Ecto neural progenitor cell (in vitro differentiated cells): ENCODE measurements at regions not wholly inside any gene's neighbourhood (a gene's known extent, or its start where the extent isn't known, plus 50 kb on each side); places are given as distances from the start of the nearest gene placed in this dataset.

Experiments
- DNase-seq: peaks from one replicate; pipeline ENCODE4 v3.0.0-alpha.2; 2018; ENCODE audit warnings: low spot score

DNA sequence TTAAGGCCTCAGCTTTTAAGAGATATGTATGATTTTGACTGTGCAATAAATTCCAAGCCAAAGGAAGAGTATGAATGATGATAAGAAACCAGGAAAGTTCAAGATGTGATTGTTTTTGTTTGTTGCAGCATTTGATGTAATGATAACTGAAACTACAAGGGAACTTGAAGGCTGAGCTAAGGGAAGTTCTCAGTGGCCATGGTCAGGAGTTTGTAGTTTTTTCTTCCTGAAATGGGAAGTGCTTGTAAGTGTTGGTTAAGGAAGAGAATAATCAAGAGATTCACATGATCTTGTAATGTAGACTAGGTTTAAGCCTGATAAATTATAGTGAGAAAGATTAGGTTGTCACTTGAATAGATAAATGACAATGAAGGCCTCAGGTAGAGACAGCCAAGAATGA is 53.4 kb downstream of the PTCHD4 start:
- no peak for DNase-seq

DNA sequence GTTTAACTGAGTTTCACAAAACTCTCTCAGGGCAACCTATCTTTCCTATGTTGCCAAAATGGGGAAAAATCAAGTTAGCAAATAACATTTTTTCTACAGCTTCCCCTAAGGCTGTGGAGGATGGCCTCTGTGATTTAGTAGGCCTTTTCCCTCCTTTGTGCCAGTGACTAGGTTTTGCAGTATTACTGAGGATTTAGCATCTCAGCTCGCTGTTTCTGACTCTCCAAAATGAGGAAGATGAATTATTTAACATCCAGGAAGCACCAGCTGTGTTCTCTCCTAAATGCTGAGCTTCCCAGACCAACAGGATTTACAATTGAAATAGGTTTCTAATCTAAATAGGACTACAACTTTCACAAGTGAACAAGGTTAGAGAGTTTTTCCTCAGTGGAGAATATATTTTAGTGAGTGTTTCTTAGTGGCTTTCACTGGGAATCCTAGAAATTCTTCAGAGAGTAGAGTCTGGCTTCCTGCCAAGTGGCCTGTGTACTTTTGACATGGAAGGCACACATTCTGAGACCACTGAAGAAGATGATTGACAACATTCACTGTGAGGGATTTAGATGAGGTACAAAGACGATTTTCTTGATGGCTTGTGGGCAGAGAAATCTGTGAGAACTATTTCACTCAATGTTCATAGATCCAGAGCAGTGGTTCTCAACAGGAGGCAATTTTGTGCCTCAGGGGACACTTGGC is 62.4 kb downstream of the PTCHD4 start:
- no peak for DNase-seq

DNA sequence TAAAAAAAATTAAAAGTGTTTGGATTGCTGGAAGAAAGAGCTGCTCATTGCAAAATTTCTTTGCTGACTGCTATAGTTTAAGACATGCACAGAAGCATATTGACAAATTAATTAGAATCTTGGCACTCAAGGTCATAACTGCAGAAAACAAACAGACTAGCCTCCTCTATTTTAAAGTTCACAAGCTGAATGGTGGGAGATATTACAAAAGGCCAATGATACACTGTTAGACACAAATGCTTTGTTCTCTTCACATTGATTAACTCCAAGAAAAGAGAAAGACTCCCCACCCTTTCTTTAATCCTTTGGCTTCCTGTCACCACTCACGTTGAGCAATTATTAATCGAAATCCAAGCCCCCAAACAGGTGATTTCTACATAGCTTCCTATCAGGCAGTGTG is 69.1 kb downstream of the PTCHD4 start:
- DNase-seq = no peak

DNA sequence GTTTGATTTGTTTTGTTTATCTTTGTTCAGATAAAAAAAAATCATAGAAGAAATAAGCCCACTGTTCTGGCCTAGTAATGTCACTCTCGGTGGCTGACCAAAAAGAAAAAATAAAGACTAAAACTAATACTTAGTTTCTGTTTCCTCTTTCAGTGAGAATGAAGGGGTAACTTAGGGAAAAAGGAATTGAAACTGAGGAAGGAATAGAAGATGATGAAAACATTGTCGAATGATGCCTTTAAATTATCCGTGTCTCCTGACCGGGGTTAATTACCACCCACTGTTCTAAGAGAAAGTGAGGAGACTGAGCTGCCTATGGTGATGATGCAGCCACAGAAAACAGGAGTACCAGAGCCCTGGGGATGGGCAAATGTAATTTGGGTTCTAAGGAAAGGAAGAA is 73.1 kb downstream of the PTCHD4 start:
- no peak for DNase-seq

DNA sequence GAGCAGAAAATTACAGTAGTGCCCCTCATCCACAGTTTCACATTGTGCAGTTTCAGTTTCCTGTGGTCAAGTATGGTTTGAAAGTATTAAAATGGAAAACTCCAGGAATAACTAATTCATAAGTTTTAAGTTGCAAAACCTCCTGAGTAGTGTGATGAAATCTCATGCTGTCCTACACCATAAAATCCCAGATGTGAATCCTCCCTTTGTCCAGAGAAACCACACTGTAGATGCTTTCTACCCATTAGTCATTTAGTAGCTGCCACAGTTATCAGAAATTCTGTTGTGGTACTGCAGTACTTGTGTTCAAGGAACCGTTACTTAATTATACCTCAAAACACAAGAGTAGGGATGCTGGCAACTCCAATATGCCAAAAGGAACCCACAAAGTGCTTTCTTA is 74.7 kb downstream of the PTCHD4 start:
- no peak for DNase-seq

DNA sequence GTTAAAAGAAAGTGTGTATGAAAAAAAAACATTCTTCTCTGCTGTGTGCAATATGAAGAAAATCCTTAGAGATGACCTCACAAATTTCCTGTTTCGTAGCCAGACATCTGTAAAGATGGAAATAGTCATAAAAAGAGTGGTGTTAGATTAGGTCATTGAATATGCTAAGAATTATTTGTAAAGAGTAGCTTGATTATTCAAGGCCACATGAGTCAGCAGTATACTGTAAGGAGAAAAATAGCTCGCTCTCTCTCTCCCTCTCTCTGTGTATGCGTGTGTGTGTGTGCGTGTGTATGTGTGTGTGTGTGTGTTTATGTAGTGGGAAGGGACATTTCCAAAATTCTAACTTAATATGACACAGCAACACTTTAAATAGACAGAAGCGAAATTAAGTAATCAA is 78.8 kb downstream of the PTCHD4 start:
- DNase-seq = no peak

DNA sequence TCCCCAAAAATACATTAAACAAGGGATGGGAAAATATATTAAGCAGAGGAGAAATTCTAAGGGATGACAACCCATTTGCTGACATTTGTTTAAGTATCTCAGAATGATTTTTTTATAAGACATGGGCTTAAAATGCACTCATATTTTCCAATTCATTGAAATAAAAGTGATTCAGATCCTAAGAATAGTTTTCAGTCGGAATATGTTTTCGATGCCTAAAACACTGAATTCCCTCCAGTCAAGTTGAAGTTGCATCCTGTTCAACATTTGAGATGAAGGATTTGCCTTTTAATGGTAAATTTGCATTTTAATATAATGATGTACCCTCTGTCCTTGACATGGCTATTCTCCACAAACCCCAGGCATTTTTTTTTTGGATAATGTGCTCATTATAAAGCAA is 79.3 kb downstream of the PTCHD4 start:
- no peak for DNase-seq

DNA sequence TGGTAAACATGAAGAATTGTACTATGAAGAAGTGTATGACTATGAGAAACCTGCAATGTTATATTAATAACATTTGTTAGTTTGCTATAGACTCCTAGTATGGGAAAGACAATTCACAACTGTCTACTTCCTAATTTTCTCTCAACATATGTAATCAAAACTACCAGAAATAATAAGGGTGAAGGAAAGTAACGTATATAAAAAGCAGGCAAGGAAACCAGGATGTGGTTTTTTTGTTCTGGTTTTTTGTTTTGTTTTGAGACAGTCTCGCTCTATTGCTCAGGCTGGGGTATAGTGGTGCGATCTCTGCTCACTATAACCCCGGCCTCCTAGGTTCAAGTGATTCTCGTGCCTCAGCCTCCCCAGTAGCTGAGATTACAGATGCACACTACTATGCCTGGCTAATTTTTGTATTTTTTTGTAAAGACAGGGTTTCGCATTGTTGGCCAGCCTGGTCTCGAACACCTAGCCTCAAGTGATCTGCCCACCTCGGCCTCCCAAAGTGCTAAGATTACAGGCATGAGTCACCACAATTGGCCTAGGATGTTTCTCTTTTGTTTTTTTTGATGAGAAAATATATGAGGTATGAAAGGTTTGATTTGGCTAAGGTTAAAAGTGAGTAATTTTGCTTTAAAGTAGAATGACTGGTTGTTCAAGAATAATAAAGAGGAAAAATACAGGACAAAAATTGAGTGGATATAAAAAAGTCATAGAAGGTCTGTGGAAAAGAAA is 83.1 kb downstream of the PTCHD4 start:
- no peak for DNase-seq

DNA sequence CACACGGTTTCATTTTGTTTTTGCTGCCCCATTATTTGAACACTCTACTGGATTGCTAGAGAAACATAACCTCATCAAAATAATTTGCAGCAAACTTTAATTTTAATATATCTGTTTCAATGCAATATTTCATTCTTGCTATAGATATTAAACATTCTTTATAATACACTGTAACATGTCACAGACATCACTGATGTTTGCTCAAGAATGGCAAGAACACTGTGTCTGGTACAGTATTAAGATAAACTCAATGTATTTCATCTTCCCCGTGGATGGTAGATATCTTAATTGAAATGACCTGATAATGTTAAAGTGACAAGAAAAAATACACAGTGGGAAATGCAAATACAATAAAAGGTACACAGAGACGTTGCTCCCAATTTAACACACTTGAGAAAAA is 86.0 kb downstream of the PTCHD4 start:
- no peak for DNase-seq

DNA sequence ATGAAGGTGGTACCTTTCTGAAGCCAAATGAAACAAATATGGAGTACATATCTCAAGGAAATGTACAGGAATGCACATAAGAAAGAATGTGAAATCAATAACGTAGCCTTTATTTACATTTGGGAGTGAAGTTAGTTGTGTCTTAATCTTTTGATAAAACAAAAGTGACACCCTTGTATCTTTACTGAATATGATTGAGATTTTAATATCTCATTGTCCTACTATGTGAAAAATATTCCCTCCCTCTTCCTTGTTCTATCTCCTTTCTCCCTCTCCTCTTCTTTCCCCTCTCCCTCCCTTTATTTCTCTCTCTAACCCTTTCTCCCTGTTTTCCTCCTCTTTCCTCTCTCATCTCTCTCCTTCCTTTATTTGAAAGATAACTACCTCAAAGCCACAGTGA is 89.1 kb downstream of the PTCHD4 start:
- no peak for DNase-seq

DNA sequence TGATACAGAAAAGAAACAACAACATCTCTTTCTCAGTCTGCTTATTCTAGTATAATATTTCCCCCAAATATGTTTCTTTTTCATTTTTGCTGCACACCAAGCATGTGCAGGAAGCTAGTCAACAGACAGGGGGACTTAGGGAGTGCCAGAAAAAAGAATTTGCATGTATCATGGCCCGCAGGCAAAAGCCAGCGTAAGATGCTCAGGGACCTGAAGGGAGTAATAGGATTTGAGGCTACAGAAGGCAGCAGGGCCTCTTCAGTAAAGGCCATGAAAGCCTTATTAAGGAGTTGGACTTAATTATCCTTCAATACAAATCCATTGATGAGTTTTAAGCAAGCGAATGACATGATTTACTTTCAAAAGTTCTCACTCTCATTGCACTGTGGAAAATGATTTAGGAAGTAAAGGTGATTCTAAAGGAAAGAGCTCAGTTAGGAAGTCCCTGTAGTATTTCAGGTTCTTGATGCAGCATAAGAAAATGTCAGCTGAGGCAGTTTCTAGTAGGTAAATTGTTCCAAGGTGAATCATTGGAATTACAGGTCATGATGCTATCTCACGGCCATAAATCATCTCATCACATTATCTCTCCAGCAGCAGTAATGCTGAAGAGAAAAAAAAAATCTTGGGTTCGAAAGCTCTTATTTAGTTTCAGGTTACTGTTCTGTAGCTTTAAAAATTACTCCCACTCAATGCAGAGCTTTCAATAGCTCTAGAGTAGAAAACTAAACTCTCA is 94.8 kb downstream of the PTCHD4 start:
- peak; percentile 47 for DNase-seq

DNA sequence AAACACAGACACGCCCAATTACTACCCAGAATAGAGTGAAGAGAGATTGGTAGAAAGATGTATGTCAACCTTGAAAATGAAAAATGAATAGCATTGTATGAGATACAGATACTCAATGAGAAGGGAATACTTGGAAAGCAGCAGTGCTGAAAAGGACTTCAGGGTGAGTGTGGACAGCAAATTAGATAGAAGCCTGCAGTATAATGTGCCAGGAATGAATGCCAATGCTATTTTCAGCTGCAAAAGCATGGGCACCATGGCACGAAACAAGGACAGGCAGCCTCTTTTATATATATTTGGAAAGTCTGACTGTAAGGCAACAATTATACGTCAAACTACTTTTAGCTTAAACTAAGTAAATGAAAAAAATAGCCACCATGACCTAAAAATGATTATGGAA is 118.2 kb downstream of the PTCHD4 start:
- DNase-seq = no peak

DNA sequence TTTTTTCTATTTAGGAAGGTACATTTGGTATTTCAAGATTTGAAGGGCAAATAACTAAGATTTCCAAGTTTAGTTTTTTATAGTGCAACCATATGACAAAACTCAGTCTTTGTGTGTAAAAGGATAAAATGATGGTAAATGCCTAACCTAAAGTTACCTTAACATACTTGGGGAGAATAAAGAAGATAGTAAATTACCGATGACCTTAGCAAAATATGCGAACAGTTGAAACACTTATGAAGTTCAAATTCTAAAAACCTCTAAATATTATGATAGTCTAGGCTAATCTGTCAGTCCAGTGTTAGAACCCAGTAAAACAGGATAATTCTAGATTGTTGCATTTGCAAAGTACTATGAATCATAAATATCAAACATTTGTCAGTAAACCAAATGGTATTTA is 127.5 kb downstream of the PTCHD4 start:
- no peak for DNase-seq

DNA sequence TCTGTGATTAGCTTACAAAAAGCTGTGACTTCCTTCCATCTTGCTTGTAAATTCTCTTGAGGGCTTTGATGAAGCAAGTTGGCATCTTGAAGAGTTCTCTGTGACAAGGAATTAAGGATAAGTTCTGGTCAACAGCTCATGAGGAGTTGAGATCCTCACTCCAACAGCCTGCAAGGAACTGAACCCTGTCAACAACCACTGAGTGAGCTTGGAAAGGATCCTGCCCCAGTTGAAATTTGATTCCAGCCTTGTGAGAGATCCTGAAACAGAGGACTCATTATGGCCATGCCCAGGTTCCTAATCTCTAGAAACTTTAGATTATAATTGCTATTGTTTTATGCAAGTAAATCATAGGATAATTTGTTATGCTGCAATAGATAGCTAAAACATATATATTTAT is 133.7 kb downstream of the PTCHD4 start:
- DNase-seq = no peak

DNA sequence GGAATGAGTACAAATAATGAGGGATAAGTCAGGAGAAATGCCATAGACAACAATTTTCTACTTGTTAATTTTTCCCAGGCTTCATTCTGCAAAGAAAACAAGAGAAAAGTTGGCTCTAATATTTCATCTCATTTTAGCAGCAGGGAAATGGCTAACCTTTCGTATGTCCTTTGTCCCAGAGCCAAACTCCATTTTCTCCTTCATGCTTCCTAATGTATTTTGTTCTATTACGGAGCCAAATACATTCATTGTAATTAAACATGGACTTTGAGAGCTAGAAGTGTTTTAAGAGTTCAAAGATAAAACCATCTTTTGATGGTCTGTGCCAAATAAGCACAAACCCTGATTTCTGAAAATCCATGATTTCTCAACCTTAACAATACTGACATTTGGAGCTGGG is 136.9 kb downstream of the PTCHD4 start:
- no peak for DNase-seq

DNA sequence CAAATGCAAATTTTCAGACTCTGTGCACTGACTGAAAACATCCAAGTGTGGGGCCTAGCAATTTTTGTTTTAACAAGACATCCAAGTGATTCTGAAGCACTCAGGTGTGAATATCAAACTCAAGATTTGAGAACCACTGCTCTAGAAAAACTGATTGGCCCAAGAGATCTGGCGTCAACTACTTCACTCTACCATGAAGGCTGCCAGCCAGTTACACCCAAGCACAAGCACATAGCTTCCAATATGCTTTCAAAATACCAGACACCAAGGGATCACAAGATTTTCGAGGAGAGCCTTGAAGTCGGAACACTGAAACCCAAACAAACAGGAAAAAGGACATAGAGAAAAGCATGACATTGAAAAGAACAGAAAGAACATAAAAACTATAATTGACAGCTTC is 140.2 kb downstream of the PTCHD4 start:
- DNase-seq = no peak

DNA sequence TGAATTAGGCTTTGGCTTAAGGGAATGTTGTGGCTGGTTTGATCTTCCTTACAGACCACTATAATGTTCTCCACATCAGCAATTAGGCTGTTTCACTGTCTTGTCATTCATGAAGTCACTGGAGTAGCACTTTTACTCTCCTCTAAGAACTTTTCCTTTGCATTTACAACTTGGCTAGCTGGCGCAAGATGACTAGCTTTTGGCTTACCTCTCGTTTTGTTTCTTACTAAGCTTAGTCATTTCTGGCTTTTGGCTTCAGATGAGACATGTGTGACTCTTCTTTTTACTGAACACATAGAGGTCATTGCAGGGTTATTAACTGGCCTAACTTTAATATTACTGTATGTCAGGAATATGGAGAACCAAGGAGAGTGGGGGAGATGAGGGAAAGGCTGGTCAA is 143.2 kb downstream of the PTCHD4 start:
- DNase-seq = no peak

DNA sequence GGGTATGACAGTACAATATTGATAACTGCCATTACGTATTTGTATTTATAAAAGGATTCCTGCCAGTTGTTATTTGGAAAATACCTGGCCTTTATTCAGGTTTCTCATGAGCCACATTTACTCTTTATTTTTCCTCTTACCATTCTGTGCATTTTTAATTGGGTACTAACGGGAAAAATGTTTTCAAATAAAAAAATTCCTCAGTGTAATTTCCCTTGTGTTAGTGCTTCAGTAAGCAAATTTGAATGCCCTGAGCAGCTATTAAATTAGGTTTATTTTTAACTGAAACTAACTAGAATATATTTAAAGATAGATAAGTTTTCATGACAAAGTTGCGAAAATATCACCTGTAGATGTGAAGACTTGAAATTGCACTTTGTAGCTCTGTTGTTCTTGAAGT is 146.0 kb downstream of the PTCHD4 start:
- no peak for DNase-seq

DNA sequence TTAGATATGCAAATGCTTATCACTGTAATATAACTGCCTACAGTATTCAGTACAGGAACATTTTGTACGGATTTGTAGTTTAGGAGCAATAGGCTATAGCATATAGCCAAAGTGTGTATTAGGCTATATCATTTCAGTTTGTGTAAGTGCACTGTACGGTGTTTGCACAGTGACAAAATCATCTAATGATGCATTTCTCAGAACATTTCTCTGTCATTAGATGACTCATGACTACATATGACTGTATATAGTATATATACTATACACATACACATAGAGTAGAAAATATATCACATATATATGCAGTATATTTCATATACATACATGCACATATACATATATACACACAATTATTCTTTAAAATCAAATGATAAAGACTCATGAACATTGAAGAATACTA is 158.4 kb downstream of the PTCHD4 start:
- DNase-seq = no peak

DNA sequence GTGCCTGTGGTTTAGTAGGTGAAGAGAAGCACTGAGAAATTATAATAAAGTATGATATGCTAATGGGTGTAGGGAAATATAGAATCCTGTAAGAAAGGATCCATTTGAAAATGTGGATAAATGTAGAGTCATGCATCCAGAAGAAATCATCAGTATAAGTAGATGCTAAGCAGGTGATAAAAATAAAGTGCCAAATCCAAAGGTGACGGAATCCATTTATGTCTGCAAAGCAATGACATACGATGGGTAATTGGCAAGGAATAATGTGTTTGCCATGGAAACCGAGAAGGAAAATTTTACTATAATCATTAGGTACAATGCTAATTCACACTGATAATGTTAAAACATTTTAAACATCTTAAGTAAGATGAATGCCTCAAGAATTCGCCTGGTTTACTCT is 163.0 kb downstream of the OPN5 start:
- no peak for DNase-seq

DNA sequence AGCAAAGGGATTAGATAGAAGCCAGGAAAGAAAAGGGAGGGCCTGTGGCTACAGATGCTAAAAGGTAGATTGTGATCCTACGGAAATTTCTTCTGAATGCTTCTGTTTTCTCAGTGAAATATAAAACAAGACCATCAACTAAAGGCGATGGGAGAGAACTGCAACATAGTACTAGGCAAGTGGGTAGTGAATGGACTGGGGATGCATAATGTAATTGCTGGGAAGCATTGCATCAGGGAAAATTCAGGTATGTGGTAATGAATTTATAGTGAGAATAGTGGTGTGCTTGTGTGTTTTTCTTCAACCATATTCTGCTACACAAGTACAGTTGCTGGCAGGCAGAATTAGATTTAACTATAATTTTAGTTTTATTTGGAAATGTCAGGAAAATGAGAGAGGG is 156.6 kb downstream of the OPN5 start:
- DNase-seq = no peak

DNA sequence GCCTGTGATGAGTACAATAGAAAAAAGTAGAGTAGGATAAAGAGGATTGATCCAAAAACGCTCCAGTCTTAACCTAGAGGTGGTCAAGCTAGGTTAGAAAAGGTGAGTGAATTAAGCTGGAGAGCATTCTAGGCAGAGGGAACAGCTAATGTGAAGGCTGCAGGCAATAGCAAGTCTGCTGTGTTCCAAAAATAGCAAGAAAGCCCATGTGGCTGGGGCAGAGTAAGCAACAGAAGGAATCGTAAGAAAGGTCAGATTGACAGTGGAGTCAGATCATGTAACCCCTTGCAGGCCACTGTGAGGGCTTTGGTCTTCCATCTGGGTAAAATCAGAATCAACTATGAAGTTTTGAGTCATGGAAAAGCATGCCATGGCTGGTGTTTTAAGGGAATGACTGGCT is 155.0 kb downstream of the OPN5 start:
- DNase-seq = no peak

DNA sequence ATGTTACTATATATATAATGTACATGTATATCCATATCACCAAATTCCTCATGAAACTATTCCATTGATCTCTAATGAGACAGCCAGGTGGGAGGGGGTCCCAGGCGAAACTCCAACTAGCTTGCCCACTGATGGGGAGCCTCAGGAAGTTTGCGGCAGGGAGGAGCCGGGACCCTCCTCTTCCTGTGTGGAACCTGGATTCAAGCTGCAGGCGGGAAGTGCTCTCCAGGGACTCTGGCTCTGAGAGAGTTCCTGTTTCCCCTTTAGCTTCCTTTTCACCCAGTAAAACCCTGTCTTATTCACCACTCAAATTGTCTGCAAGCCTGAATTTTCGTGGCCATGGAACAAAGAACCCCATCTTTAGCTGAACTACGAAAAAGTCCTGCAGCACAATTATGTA is 152.2 kb downstream of the OPN5 start:
- no peak for DNase-seq
